ENCODE measurements at regions not wholly inside any gene's neighbourhood (a gene's known extent, or its start where the extent isn't known, plus 50 kb on each side); places are given as distances from the start of the nearest gene placed in this dataset.

DNA sequence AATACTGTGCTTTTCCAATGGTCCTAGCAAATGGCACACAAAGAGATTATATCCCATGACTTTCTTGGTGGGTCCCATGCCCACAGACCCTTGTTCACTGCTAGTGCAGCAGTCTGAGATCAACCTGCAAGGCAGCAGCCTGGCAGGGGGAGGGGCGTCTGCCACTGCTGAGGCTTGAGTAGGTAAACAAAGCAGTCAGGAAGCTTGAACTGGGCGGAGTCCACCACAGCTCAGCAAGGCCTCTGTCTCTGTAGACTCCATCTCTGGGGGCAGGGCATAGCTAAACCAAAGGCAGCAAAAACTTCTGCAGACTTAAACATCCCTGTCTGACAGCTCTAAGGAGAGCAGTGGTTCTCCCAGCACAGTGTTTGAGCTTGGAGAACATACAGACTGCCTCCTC, 82.9 kb downstream of the ZNF737 start:
- Histone ChIP-seq H2AFZ (ENCODE audit: low read length) (no peak overlapping the region), H4K20me1 (ENCODE audit: insufficient read depth, low read length) (no peaks in the 10 kb centered on the region), H3K4me3 (ENCODE audit: insufficient read depth, low read length) (no peak overlapping the region), H3K4me1 (ENCODE audit: insufficient read depth, low read length) (no peaks in the 10 kb centered on the region), H3K36me3 (ENCODE audit: insufficient read depth, low read length) (no peaks in the 10 kb centered on the region), H3K27me3 (ENCODE audit: insufficient read depth, low read length) (no peaks in the 10 kb centered on the region), H3K4me2 (ENCODE audit: insufficient read depth, low read length) (no peak overlapping the region), H3K27ac (ENCODE audit: low read depth, low read length) (no peak overlapping the region), H3K79me2 (ENCODE audit: insufficient read depth, low read length) (no peaks in the 10 kb centered on the region), H3K9me3 (ENCODE audit: low read depth, low read length) (no peaks in the 10 kb centered on the region)
- no peak for DNase-seq (ENCODE audit: insufficient read length, low spot score, missing footprints)
- TF ChIP-seq, protein P1, sequence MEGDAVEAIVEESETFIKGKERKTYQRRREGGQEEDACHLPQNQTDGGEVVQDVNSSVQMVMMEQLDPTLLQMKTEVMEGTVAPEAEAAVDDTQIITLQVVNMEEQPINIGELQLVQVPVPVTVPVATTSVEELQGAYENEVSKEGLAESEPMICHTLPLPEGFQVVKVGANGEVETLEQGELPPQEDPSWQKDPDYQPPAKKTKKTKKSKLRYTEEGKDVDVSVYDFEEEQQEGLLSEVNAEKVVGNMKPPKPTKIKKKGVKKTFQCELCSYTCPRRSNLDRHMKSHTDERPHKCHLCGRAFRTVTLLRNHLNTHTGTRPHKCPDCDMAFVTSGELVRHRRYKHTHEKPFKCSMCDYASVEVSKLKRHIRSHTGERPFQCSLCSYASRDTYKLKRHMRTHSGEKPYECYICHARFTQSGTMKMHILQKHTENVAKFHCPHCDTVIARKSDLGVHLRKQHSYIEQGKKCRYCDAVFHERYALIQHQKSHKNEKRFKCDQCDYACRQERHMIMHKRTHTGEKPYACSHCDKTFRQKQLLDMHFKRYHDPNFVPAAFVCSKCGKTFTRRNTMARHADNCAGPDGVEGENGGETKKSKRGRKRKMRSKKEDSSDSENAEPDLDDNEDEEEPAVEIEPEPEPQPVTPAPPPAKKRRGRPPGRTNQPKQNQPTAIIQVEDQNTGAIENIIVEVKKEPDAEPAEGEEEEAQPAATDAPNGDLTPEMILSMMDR (IDR thresholded peaks at IDR 0.05; ENCODE audit: extremely low read depth, low read depth, low read length), result no peak

- H3K79me2 ChIP-seq (ENCODE audit: insufficient read depth, low read length), result no peaks in the 10 kb centered on the region
- no peak for DNase-seq (ENCODE audit: insufficient read length, low spot score, missing footprints)
- no peaks in the 10 kb centered on the region for H3K36me3 ChIP-seq (ENCODE audit: insufficient read depth, low read length)
- no peaks in the 10 kb centered on the region for H3K4me1 ChIP-seq (ENCODE audit: insufficient read depth, low read length)
- no peak overlapping the region for H3K4me3 ChIP-seq (ENCODE audit: insufficient read depth, low read length)
- H2AFZ ChIP-seq (ENCODE audit: low read length), result no peak overlapping the region
- H3K27ac ChIP-seq (ENCODE audit: low read depth, low read length), result no peak overlapping the region
- no peaks in the 10 kb centered on the region for H4K20me1 ChIP-seq (ENCODE audit: insufficient read depth, low read length)
- no peak overlapping the region for H3K4me2 ChIP-seq (ENCODE audit: insufficient read depth, low read length)
- H3K9me3 ChIP-seq (ENCODE audit: low read depth, low read length), result no peaks in the 10 kb centered on the region
- H3K27me3 ChIP-seq (ENCODE audit: insufficient read depth, low read length), result no peaks in the 10 kb centered on the region
- TF ChIP-seq, protein P1 (IDR thresholded peaks at IDR 0.05; ENCODE audit: extremely low read depth, low read depth, low read length), result no peak
Measured at GRCh38 chr19:20481736-20482135, 83.8 kb downstream of the ZNF737 start.

DNA sequence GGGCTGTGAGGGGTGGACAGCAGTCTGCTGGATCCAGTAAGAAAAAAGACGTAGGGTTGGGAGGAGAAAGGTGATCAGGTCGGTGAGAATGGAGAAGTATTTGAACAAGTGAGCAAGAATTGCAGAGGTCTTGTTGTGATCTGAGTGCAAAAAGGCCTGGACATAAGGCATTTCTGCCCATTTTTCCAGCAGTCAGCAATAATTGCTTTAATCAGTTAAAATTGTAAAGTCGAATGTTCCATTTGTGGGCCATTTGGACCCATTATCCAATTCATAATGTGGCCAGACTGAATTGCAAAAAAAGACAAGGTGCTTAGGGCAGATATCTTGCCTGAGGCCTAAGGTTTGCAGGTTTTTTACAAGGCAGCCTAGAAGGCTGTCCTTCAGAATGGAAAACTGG, 86.1 kb downstream of the ZNF737 start:
- Histone ChIP-seq H3K4me3 (ENCODE audit: insufficient read depth, low read length) (no peak overlapping the region), H3K27ac (ENCODE audit: low read depth, low read length) (no peak overlapping the region), H3K9me3 (ENCODE audit: low read depth, low read length) (no peaks in the 10 kb centered on the region), H3K79me2 (ENCODE audit: insufficient read depth, low read length) (no peaks in the 10 kb centered on the region), H2AFZ (ENCODE audit: low read length) (no peak overlapping the region), H4K20me1 (ENCODE audit: insufficient read depth, low read length) (no peaks in the 10 kb centered on the region), H3K4me2 (ENCODE audit: insufficient read depth, low read length) (no peak overlapping the region), H3K36me3 (ENCODE audit: insufficient read depth, low read length) (no peaks in the 10 kb centered on the region), H3K4me1 (ENCODE audit: insufficient read depth, low read length) (no peaks in the 10 kb centered on the region), H3K27me3 (ENCODE audit: insufficient read depth, low read length) (no peaks in the 10 kb centered on the region)
- DNase-seq (ENCODE audit: insufficient read length, low spot score, missing footprints), result no peak
- TF ChIP-seq, protein P1 (IDR thresholded peaks at IDR 0.05; ENCODE audit: extremely low read depth, low read depth, low read length), result no peak

- no peaks in the 10 kb centered on the region for H3K9me3 ChIP-seq (ENCODE audit: low read depth, low read length)
- TF ChIP-seq, protein P1 (IDR thresholded peaks at IDR 0.05; ENCODE audit: extremely low read depth, low read depth, low read length), result no peak
- H3K36me3 ChIP-seq (ENCODE audit: insufficient read depth, low read length), result no peaks in the 10 kb centered on the region
- DNase-seq (ENCODE audit: insufficient read length, low spot score, missing footprints), result no peak
- no peaks in the 10 kb centered on the region for H3K79me2 ChIP-seq (ENCODE audit: insufficient read depth, low read length)
- no peaks in the 10 kb centered on the region for H4K20me1 ChIP-seq (ENCODE audit: insufficient read depth, low read length)
- H3K4me3 ChIP-seq (ENCODE audit: insufficient read depth, low read length), result no peak overlapping the region
- H3K4me1 ChIP-seq (ENCODE audit: insufficient read depth, low read length), result no peaks in the 10 kb centered on the region
- no peak overlapping the region for H3K4me2 ChIP-seq (ENCODE audit: insufficient read depth, low read length)
- H3K27ac ChIP-seq (ENCODE audit: low read depth, low read length), result no peak overlapping the region
- H3K27me3 ChIP-seq (ENCODE audit: insufficient read depth, low read length), result no peaks in the 10 kb centered on the region
- no peak overlapping the region for H2AFZ ChIP-seq (ENCODE audit: low read length)
Measured at GRCh38 chr19:20478936-20479335, 86.6 kb downstream of the ZNF737 start.

Measured in osteoblast (primary cell).